ENCODE measurements at regions not wholly inside any gene's neighbourhood (a gene's known extent, or its start where the extent isn't known, plus 50 kb on each side); places are given as distances from the start of the nearest gene placed in this dataset.
"Not testable (repeated sequence)": the region's sequence is repeated elsewhere in the genome, so short reads cannot be mapped to it uniquely, and the experiment has no call there.

DNA sequence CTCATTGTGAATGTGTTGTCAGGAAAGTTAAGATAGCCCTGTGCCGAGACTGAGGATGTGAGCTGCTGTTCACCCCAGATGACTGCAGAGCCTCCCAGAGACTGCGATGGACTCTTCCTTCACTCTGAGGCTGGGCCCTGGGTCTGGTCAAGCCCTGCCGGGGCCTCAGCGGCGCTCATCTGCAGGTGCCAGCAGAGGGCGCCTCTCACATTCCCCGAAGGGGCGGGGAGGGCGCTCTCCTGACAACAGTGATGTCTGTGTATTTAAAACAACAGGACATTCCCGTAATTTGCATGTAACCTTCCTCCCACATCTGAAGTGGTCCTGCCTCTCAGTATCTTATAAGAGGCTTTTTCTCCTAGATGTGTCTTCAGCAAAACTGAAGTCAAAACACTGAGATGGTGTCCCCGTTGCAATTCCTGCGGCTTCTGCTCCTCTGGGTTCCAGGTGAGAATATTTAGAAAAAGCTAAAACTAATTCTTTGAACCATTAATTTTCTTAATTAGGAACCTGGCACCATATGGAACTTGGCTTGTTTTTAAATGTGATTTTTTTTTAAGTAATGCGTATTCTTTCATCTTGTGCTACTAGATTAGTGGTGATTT lies 1377.9 kb downstream of the RPIA start:
- Mint-ChIP-seq H3K4me3 (no peak overlapping the region), H3K4me1 (no peaks in the 10 kb centered on the region), H3K9me3 (peaks cover 0 to 6% (median 3%) of the 10 kb centered on the region in 11 donors), H3K27me3 (peaks cover 0 to 5% (median 0%) of the 10 kb centered on the region in 5 donors), H3K36me3 (no peaks in the 10 kb centered on the region), H3K27ac (no peak overlapping the region)
- H3K36me3 ChIP-seq (ENCODE audit: control insufficient read depth in 2 of 3, insufficient read depth in 3 of 3, low read length in 3 of 3) = no peaks in the 10 kb centered on the region
- H3K27ac ChIP-seq (ENCODE audit: low read depth, low read length) = no peak overlapping the region
- POLR2A ChIA-PET = no interaction called here
- H3K27me3 ChIP-seq (ENCODE audit: control insufficient read depth in 2 of 2, insufficient read depth in 2 of 2, low read length in 2 of 2) = no peaks in the 10 kb centered on the region
- H3K4me1 ChIP-seq (ENCODE audit: control insufficient read depth in 2 of 2, insufficient read depth in 2 of 2, low read length in 2 of 2) = no peaks in the 10 kb centered on the region
- CTCF ChIA-PET = no interaction called here
- intact Hi-C loops (cut with micrococcal nuclease) = no loop called here
- ATAC-seq (peak; percentile 40), DNase-seq (peak in 1 of 9 donors; percentile 8)
- no peaks in the 10 kb centered on the region for H3K9me3 ChIP-seq (ENCODE audit: control insufficient read depth in 2 of 3, low read length in 3 of 3)
- no peak overlapping the region for H3K4me3 ChIP-seq (ENCODE audit: low read length)

DNA sequence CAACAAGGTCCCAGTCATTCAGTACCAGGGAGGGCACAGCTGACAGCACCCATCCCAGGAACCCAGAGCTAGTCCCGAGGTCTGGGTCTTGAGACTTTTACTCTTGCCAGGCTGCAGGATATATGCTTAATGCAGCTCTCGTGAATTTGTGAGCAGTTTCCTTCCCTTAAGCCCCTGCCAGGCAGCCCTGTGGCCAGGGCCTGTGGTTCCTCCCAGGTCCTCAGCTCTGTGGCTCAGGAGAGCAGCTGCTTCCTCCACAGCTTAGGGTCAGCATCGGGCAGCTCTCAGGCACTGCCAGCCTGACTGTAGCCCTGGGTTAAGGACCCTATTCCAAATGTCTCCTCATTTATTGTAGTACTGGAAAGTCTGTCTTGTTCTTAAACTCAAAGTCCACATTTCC lies 1384.8 kb downstream of the RPIA start:
- Mint-ChIP-seq H3K4me3 (no peak overlapping the region), H3K27me3 (peaks cover 0 to 12% (median 5%) of the 10 kb centered on the region in 5 donors), H3K9me3 (peaks cover 0 to 12% (median 4%) of the 10 kb centered on the region in 11 donors), H3K4me1 (no peaks in the 10 kb centered on the region), H3K36me3 (peaks cover 0 to 5% (median 0%) of the 10 kb centered on the region in 5 donors), H3K27ac (no peak overlapping the region)
- ChIA-PET POLR2A (no interaction called here), CTCF (no interaction called here)
- no peak for ATAC-seq
- Histone ChIP-seq H3K4me3 (ENCODE audit: low read length) (no peak overlapping the region), H3K4me1 (ENCODE audit: control insufficient read depth in 2 of 2, insufficient read depth in 2 of 2, low read length in 2 of 2) (no peaks in the 10 kb centered on the region), H3K27ac (ENCODE audit: low read depth, low read length) (no peak overlapping the region), H3K27me3 (ENCODE audit: control insufficient read depth in 2 of 2, insufficient read depth in 2 of 2, low read length in 2 of 2) (no peaks in the 10 kb centered on the region), H3K9me3 (ENCODE audit: control insufficient read depth in 2 of 3, low read length in 3 of 3) (no peaks in the 10 kb centered on the region), H3K36me3 (ENCODE audit: control insufficient read depth in 2 of 3, insufficient read depth in 3 of 3, low read length in 3 of 3) (no peaks in the 10 kb centered on the region)
- intact Hi-C loops (cut with micrococcal nuclease) = no loop called here
- DNase-seq = no peak

DNA sequence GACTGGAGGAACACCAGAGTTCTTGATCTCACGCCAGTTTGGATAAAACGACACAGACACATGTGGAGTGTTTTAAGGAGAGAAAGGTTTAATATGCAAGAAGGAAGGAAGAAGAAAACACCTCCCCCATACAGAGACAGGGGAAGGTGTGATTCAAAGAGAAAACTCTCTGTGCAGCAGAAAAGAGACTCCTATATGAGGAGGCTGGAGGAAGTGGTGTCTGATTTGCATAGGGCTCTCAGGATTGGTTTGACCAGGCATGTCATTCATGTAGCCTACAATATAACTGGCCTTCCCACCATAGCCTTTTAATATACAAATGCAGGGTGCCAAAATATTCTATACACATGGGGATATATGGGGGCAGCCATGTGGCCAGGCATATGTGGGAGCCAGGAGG lies 1386.5 kb downstream of the RPIA start:
- H3K27ac ChIP-seq (ENCODE audit: low read depth, low read length) = no peak overlapping the region
- ChIA-PET CTCF (no interaction called here), POLR2A (no interaction called here)
- H3K9me3 ChIP-seq (ENCODE audit: control insufficient read depth in 2 of 3, low read length in 3 of 3) = no peaks in the 10 kb centered on the region
- no peak overlapping the region for H3K4me3 ChIP-seq (ENCODE audit: low read length)
- no peaks in the 10 kb centered on the region for H3K27me3 ChIP-seq (ENCODE audit: control insufficient read depth in 2 of 2, insufficient read depth in 2 of 2, low read length in 2 of 2)
- Mint-ChIP-seq H3K4me1 (no peaks in the 10 kb centered on the region), H3K27me3 (peaks cover 0 to 11% (median 6%) of the 10 kb centered on the region in 5 donors), H3K36me3 (peaks cover 0 to 5% (median 0%) of the 10 kb centered on the region in 5 donors), H3K27ac (no peak overlapping the region), H3K4me3 (no peak overlapping the region), H3K9me3 (peaks cover 0 to 14% (median 4%) of the 10 kb centered on the region in 11 donors)
- DNase-seq (no peak), ATAC-seq (no peak)
- intact Hi-C loops (cut with micrococcal nuclease) = no loop called here
- H3K36me3 ChIP-seq (ENCODE audit: control insufficient read depth in 2 of 3, insufficient read depth in 3 of 3, low read length in 3 of 3) = no peaks in the 10 kb centered on the region
- no peaks in the 10 kb centered on the region for H3K4me1 ChIP-seq (ENCODE audit: control insufficient read depth in 2 of 2, insufficient read depth in 2 of 2, low read length in 2 of 2)

DNA sequence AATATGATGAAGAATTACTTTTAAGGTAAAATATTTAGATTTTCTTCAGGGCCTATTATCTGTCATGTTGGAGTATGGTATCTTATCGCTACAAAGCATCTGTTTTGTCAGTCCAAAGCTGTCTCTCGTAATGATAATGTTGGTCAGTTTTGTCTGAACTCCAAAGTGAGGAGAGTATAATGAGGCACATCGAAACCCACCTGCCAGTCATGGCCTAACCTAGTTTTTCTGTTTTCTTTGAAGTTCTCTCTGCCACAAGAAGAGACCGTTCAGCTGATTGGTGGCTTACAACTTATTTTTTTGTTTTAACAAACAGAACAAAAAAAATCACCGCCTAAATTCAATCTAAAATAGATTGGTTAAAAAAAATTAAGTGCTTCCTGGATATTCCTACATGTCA lies 1387.9 kb downstream of the RPIA start:
- no peaks in the 10 kb centered on the region for H3K4me1 Mint-ChIP-seq
- Histone ChIP-seq H3K36me3 (ENCODE audit: control insufficient read depth in 2 of 3, insufficient read depth in 3 of 3, low read length in 3 of 3) (no peaks in the 10 kb centered on the region), H3K4me1 (ENCODE audit: control insufficient read depth in 2 of 2, insufficient read depth in 2 of 2, low read length in 2 of 2) (no peaks in the 10 kb centered on the region), H3K27ac (ENCODE audit: low read depth, low read length) (no peak overlapping the region), H3K27me3 (ENCODE audit: control insufficient read depth in 2 of 2, insufficient read depth in 2 of 2, low read length in 2 of 2) (no peaks in the 10 kb centered on the region), H3K4me3 (ENCODE audit: low read length) (no peak overlapping the region), H3K9me3 (ENCODE audit: control insufficient read depth in 2 of 3, low read length in 3 of 3) (no peaks in the 10 kb centered on the region)
- no peak for DNase-seq
- H3K27ac Mint-ChIP-seq = no peak overlapping the region
- no peak overlapping the region for H3K4me3 Mint-ChIP-seq
- no peak for ATAC-seq
- POLR2A ChIA-PET = no interaction called here
- intact Hi-C loops (cut with micrococcal nuclease) = no loop called here
- peaks cover 0 to 14% (median 4%) of the 10 kb centered on the region in 11 donors for H3K9me3 Mint-ChIP-seq
- peaks cover 0 to 11% (median 6%) of the 10 kb centered on the region in 5 donors for H3K27me3 Mint-ChIP-seq
- CTCF ChIA-PET = no interaction called here
- H3K36me3 Mint-ChIP-seq = peaks cover 0 to 5% (median 0%) of the 10 kb centered on the region in 5 donors

DNA sequence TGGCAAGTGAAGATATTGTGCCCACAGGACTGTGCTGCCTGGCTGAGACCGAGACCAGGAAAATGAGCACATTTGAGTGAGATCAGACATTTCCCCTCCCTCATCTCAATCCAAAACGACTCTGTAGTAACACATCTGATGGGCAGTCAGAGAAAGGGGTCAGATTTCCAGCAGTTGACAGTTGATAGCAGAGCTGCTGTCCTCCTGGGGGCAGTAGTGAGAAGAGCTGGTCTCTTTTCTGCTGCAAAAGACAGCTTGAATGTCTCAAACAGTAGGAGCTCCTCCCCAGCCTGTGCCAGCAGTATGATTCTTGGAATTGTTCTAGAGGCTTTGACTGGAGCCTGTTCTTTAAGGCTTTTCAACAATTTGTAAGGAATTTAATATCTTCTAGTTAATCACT lies 1396.3 kb downstream of the RPIA start:
- H3K9me3 Mint-ChIP-seq; intact Hi-C loops (cut with micrococcal nuclease); H3K27me3 Mint-ChIP-seq; H3K9me3 ChIP-seq (ENCODE audit: control insufficient read depth in 2 of 3, low read length in 3 of 3); CTCF ChIA-PET; H3K27ac ChIP-seq (ENCODE audit: low read depth, low read length); ATAC-seq; H3K4me3 Mint-ChIP-seq; H3K36me3 ChIP-seq (ENCODE audit: control insufficient read depth in 2 of 3, insufficient read depth in 3 of 3, low read length in 3 of 3); POLR2A ChIA-PET; H3K36me3 Mint-ChIP-seq; DNase-seq; H3K4me1 Mint-ChIP-seq; H3K27me3 ChIP-seq (ENCODE audit: control insufficient read depth in 2 of 2, insufficient read depth in 2 of 2, low read length in 2 of 2); H3K4me1 ChIP-seq (ENCODE audit: control insufficient read depth in 2 of 2, insufficient read depth in 2 of 2, low read length in 2 of 2); H3K27ac Mint-ChIP-seq; H3K4me3 ChIP-seq (ENCODE audit: low read length): not testable (repeated sequence)

DNA sequence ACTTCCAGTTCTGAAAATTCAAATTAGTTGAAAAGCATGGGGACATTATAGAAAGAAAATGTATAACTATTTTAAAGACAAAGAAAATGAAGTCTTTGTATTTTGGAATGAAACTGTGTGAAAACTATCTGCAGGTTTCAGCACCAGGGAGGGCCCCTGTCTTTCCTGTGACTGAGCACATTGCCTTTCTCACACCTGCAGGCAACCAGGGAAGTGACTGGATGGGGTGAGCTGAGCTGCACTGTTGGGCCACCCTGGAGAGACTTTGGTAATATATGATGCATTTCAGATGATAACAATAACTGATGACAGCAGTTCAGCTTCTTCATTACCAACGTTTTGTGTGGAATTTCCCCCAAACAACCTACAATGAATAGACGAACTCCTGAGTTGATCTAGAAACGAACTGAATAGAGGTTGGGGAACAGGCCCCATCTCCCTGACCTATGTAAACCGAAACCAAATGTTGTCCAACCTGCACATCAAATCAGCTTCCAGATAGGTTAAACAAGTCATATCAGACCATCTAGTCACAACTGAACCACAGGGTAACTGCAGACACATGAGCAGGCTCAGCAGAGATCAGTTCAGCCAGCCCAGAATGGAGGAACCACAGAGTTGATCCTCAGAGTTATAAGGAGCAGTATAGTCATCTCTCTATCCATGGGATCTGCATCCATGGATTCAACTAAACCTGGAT lies 1402.2 kb downstream of the RPIA start:
- H3K27ac ChIP-seq (ENCODE audit: low read depth, low read length); CTCF ChIA-PET; H3K4me1 Mint-ChIP-seq; H3K4me3 Mint-ChIP-seq; H3K9me3 ChIP-seq (ENCODE audit: control insufficient read depth in 2 of 3, low read length in 3 of 3); ATAC-seq; H3K27ac Mint-ChIP-seq; POLR2A ChIA-PET; H3K9me3 Mint-ChIP-seq; H3K27me3 ChIP-seq (ENCODE audit: control insufficient read depth in 2 of 2, insufficient read depth in 2 of 2, low read length in 2 of 2); intact Hi-C loops (cut with micrococcal nuclease); H3K36me3 Mint-ChIP-seq; DNase-seq; H3K4me3 ChIP-seq (ENCODE audit: low read length); H3K27me3 Mint-ChIP-seq; H3K36me3 ChIP-seq (ENCODE audit: control insufficient read depth in 2 of 3, insufficient read depth in 3 of 3, low read length in 3 of 3); H3K4me1 ChIP-seq (ENCODE audit: control insufficient read depth in 2 of 2, insufficient read depth in 2 of 2, low read length in 2 of 2): not testable (repeated sequence)

DNA sequence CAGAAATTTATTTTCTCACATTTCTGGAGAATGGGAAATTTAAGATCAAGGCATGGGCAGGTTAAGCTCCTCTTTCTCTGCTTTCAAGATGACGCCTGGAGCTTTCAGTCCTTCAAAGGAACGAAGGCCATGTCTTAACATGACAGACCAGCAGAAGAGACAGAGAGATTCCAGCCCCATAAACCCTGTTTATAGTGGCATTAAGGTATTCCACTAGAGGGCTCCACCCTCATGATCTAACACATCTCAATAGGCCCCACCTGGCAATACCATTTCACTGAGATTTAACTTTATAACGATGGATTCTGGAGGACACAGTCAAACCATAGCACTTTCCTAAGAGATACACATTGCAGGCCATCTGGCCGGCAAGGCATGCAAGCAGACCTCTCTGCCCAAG lies 1406.1 kb downstream of the RPIA start:
- POLR2A ChIA-PET; H3K27ac Mint-ChIP-seq; intact Hi-C loops (cut with micrococcal nuclease): not testable (repeated sequence)

More for the DNA sequence above, 1406.1 kb downstream of the RPIA start:
- ATAC-seq; H3K4me1 Mint-ChIP-seq; H3K4me1 ChIP-seq (ENCODE audit: control insufficient read depth in 2 of 2, insufficient read depth in 2 of 2, low read length in 2 of 2); DNase-seq; H3K4me3 Mint-ChIP-seq; CTCF ChIA-PET; H3K36me3 ChIP-seq (ENCODE audit: control insufficient read depth in 2 of 3, insufficient read depth in 3 of 3, low read length in 3 of 3); H3K27me3 ChIP-seq (ENCODE audit: control insufficient read depth in 2 of 2, insufficient read depth in 2 of 2, low read length in 2 of 2); H3K36me3 Mint-ChIP-seq; H3K27me3 Mint-ChIP-seq; H3K9me3 ChIP-seq (ENCODE audit: control insufficient read depth in 2 of 3, low read length in 3 of 3); H3K4me3 ChIP-seq (ENCODE audit: low read length); H3K9me3 Mint-ChIP-seq; H3K27ac ChIP-seq (ENCODE audit: low read depth, low read length): not testable (repeated sequence)
